ENCODE measurements at regions not wholly inside any gene's neighbourhood (a gene's known extent, or its start where the extent isn't known, plus 50 kb on each side); places are given as distances from the start of the nearest gene placed in this dataset.

DNA sequence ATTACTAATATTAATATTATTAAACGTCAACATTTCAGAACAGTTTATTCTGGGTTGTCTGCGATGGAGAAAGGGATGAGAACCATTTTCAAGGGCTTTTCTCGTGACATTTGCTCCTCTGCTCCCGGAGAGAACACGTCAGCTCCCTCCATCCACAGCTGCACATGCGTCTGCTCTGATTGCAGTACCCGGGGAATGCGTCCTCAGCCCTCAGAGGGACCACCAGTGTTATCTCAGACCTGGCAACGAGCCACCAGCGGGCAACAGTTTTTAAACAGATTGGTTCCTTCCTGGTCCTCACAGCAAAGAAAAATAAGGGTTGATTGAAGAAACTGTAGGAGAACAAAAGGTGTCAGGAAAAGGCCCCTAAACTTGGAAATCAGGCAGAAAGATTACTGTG is 202.2 kb upstream of the ADAMTS9 start (continued):
- TF ChIP-seq SREBF2 (IDR thresholded peaks at IDR 0.05; ENCODE audit: low read length) (no peak), CHD2 (IDR thresholded peaks at IDR 0.05; ENCODE audit: borderline replicate concordance, low read depth, low read length) (no peak), EP300 (IDR thresholded peaks at IDR 0.05; ENCODE audit: borderline replicate concordance in 1 of 2, control insufficient read depth in 1 of 2, low read depth in 2 of 2, low read length in 2 of 2) (no peak), PAX5 (IDR thresholded peaks at IDR 0.05; ENCODE audit: borderline replicate concordance, low read depth, low read length) (no peak), NFYA (IDR thresholded peaks at IDR 0.05; ENCODE audit: borderline replicate concordance, low read depth, low read length) (no peak), TCF3 (IDR thresholded peaks at IDR 0.05; ENCODE audit: borderline replicate concordance, insufficient read depth, low read depth, low read length) (no peak), E2F4 (IDR thresholded peaks at IDR 0.05; ENCODE audit: low read depth, low read length) (no peak)

GRCh38 chr3:64888840-64889392 is 201.1 kb upstream of the ADAMTS9 start:
- no TSS peak for BruUV-seq (replicated peaks)
- ATAC-seq: no peak
- Histone ChIP-seq H3K4me3 (no peak overlapping the region), H3K27ac (ENCODE audit: control insufficient read depth, insufficient read depth) (no peak overlapping the region), H3K79me2 (ENCODE audit: control insufficient read depth, insufficient read depth, low read length) (no peaks in the 10 kb centered on the region), H4K20me1 (ENCODE audit: control insufficient read depth, insufficient read depth) (no peaks in the 10 kb centered on the region), H2AFZ (ENCODE audit: control insufficient read depth, low read depth, low read length) (no peak overlapping the region), H3K9ac (ENCODE audit: control insufficient read depth, insufficient read depth, low read length) (no peak overlapping the region), H3K4me1 (ENCODE audit: control insufficient read depth, insufficient read depth, low read length) (no peaks in the 10 kb centered on the region), H3K27me3 (replicated peaks in 1 of 2; ENCODE audit: control insufficient read depth in 2 of 2, insufficient read depth in 2 of 2, low read length in 1 of 2) (no peaks in the 10 kb centered on the region), H3K4me2 (ENCODE audit: control insufficient read depth, insufficient read depth) (no peak overlapping the region), H3K9me3 (replicated peaks; ENCODE audit: control insufficient read depth, insufficient read depth, low read length) (no peaks in the 10 kb centered on the region), H3K36me3 (ENCODE audit: control insufficient read depth in 2 of 2, insufficient read depth in 2 of 2, low read length in 1 of 2) (no peaks in the 10 kb centered on the region)
- no peak for DNase-seq (ENCODE audit: low read depth, low spot score)
- ChIA-PET POLR2A (no interaction called here), RAD21 (ENCODE audit: unreplicated experiment) (no interaction called here), CTCF (no interaction called here), SMC1A (ENCODE audit: uncharacterized antibody, unreplicated experiment) (no interaction called here)
- in situ Hi-C loops (cut with MboI): no loop called here
- WGBS (ENCODE audit: insufficient coverage, insufficient replicate concordance, low lambda C conversion rate, missing lambda C conversion rate): 21% methylated on average over 3 of the region's 3 CpGs
- intact Hi-C loops (cut with micrococcal nuclease; ENCODE audit: unreplicated experiment): no loop called here
- FAIRE-seq: no peak
- TF ChIP-seq TARDBP (IDR thresholded peaks at IDR 0.05; ENCODE audit: borderline replicate concordance) (no peak), ETV6 (conservative IDR thresholded peaks at IDR 0.05 in 1 of 2, IDR thresholded peaks at IDR 0.05 in 1 of 2; ENCODE audit: borderline replicate concordance in 1 of 2, low read depth in 1 of 2) (no peak), YY1 (IDR thresholded peaks at IDR 0.05; ENCODE audit: low read depth, low read length) (no peak), PML (IDR thresholded peaks at IDR 0.05; ENCODE audit: low read length) (no peak), PBX3 (IDR thresholded peaks at IDR 0.05; ENCODE audit: insufficient replicate concordance, low read depth, low read length) (no peak), NR2C2 (IDR thresholded peaks at IDR 0.05; ENCODE audit: borderline replicate concordance, control insufficient read depth, insufficient read length, low read depth) (no peak), WRNIP1 (IDR thresholded peaks at IDR 0.05; ENCODE audit: borderline replicate concordance, low read depth, low read length) (no peak), ATF3 (IDR thresholded peaks at IDR 0.05; ENCODE audit: borderline replicate concordance, extremely low read depth, low read depth, low read length) (no peak), JUND (IDR thresholded peaks at IDR 0.05; ENCODE audit: low read depth, low read length) (no peak), BHLHE40 (IDR thresholded peaks at IDR 0.05; ENCODE audit: borderline replicate concordance in 1 of 2, low read depth in 2 of 2, low read length in 1 of 2) (no peak), E2F8 (IDR thresholded peaks at IDR 0.05; ENCODE audit: low read depth, partially characterized antibody) (no peak)

Data from GM12878 (cell line).